ENCODE measurements at regions not wholly inside any gene's neighbourhood (a gene's known extent, or its start where the extent isn't known, plus 50 kb on each side); places are given as distances from the start of the nearest gene placed in this dataset.

GRCh38 chr5:135151256-135151655 is 117.2 kb upstream of the PITX1 start:
- FAIRE-seq, result no peak
- CTCF ChIA-PET, result no interaction called here

More at GRCh38 chr5:135151256-135151655, 117.2 kb upstream of the PITX1 start:
- Histone ChIP-seq H3K9me1 (replicated peaks; ENCODE audit: control insufficient read depth, extremely low read depth, insufficient read depth, low read length) (no peaks in the 10 kb centered on the region), H3K79me2 (ENCODE audit: control insufficient read depth, insufficient read depth, low read length) (no peaks in the 10 kb centered on the region), H3K4me2 (ENCODE audit: insufficient read depth, low read length) (no peak overlapping the region), H3K9me3 (replicated peaks; ENCODE audit: control insufficient read depth, insufficient read depth, low read length) (no peaks in the 10 kb centered on the region), H3K4me1 (ENCODE audit: control insufficient read depth, extremely low read depth, insufficient read depth, low read length) (no peaks in the 10 kb centered on the region), H3K27ac (ENCODE audit: insufficient read depth, low read depth, low read length) (no peak overlapping the region), H2AFZ (ENCODE audit: low read depth, low read length) (no peak overlapping the region), H3K36me3 (ENCODE audit: control insufficient read depth in 2 of 2, extremely low read depth in 1 of 2, insufficient read depth in 2 of 2, low read length in 2 of 2) (no peaks in the 10 kb centered on the region), H3K4me3 (replicated peaks in 1 of 3; ENCODE audit: insufficient read depth in 1 of 3, low read depth in 1 of 3, low read length in 3 of 3) (no peak overlapping the region), H3K9ac (replicated peaks; ENCODE audit: extremely low read depth, insufficient read depth, low read length) (no peak overlapping the region), H3K27me3 (ENCODE audit: control insufficient read depth in 2 of 2, insufficient read depth in 2 of 2, low read length in 2 of 2) (no peaks in the 10 kb centered on the region), H4K20me1 (replicated peaks; ENCODE audit: control insufficient read depth, extremely low read depth, insufficient read depth, low read length) (no peaks in the 10 kb centered on the region)
- DNase-seq (ENCODE audit: low read depth, low spot score), result no peak
- TF ChIP-seq CTCF (IDR thresholded peaks at IDR 0.05; ENCODE audit: extremely low read depth in 1 of 2, insufficient read depth in 1 of 2, low read depth in 1 of 2, low read length in 2 of 2) (no peak), JUN (IDR thresholded peaks at IDR 0.05; ENCODE audit: borderline replicate concordance, insufficient read depth, insufficient read length, low read depth) (no peak), GATA2 (IDR thresholded peaks at IDR 0.05; ENCODE audit: insufficient read depth, insufficient read length, low read depth, low read length) (no peak), MYC (IDR thresholded peaks at IDR 0.05; ENCODE audit: low read depth, low read length) (no peak), POLR2A (IDR thresholded peaks at IDR 0.05; ENCODE audit: low read depth, low read length) (no peak), POLR2AphosphoS5 (IDR thresholded peaks at IDR 0.05; ENCODE audit: insufficient read depth, low read depth, low read length) (no peak), EZH2 (IDR thresholded peaks at IDR 0.05; ENCODE audit: borderline replicate concordance, low read depth, low read length, severe bottlenecking) (no peak), FOS (IDR thresholded peaks at IDR 0.05; ENCODE audit: borderline replicate concordance, insufficient read depth, low read length) (no peak), MAX (IDR thresholded peaks at IDR 0.05; ENCODE audit: insufficient read depth, insufficient read length) (no peak)
- BruUV-seq (replicated peaks), result no TSS peak
- POLR2A ChIA-PET, result no interaction called here
- dilution Hi-C loops (cut with MboI; ENCODE audit: extremely low pct_ligation_motif_present, low sequenced_read_pairs), result no loop called here
- intact Hi-C loops (cut with micrococcal nuclease), result no loop called here
